ENCODE measurements at regions not wholly inside any gene's neighbourhood (a gene's known extent, or its start where the extent isn't known, plus 50 kb on each side); places are given as distances from the start of the nearest gene placed in this dataset.
"Not testable (repeated sequence)": the region's sequence is repeated elsewhere in the genome, so short reads cannot be mapped to it uniquely, and the experiment has no call there.

- no peak for DNase-seq (ENCODE audit: low spot score)
- in situ Hi-C loops (cut with HindIII; ENCODE audit: low sequenced_read_pairs): no loop called here
Observed at GRCh38 chr22:22125028-22125578, 119.5 kb upstream of the VPREB1 start.

DNA sequence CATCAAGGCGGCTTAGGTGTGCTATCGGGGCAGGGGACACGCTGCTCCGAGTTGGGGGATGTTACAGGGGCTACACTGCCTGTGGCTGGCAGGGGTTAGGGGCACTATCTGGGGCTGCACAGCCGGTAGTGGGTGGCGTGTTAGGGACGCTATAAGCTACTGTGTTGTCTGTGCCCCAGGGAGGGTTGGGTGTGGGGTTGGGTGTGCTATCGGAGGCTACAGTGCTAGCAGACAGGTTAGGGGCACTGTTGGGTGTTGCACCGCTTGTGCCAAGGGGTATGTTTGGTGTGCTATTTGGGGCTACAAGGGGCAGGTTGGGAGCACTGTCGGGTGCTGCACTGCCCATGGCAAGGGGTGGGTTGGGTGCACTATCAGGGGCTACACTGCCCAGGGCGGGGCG is 120.2 kb upstream of the VPREB1 start:
- in situ Hi-C loops (cut with HindIII; ENCODE audit: low sequenced_read_pairs): no loop called here
- no peak for DNase-seq (ENCODE audit: low spot score)

DNA sequence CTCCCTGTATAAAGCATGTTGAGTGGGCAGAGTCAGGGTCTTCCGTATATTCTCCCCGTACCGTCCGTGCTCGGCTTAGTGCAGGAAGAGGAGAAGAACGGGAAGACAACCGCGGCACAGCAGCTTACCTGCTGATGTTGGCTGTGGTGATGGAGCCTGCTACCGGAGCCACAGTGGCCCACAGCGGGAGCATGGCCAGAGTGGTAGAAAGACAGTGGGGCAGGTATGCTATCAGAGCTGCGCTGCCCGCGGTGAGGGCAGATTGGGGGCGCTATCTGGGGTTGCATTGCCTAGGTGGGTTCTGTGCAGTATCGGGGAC is 120.7 kb upstream of the VPREB1 start:
- in situ Hi-C loops (cut with HindIII; ENCODE audit: low sequenced_read_pairs): no loop called here
- no peak for DNase-seq (ENCODE audit: low spot score)

- in situ Hi-C loops (cut with HindIII; ENCODE audit: low sequenced_read_pairs): no loop called here
- DNase-seq (ENCODE audit: low spot score): no peak
Observed at GRCh38 chr22:22123118-22123959, 121.2 kb upstream of the VPREB1 start.

DNA sequence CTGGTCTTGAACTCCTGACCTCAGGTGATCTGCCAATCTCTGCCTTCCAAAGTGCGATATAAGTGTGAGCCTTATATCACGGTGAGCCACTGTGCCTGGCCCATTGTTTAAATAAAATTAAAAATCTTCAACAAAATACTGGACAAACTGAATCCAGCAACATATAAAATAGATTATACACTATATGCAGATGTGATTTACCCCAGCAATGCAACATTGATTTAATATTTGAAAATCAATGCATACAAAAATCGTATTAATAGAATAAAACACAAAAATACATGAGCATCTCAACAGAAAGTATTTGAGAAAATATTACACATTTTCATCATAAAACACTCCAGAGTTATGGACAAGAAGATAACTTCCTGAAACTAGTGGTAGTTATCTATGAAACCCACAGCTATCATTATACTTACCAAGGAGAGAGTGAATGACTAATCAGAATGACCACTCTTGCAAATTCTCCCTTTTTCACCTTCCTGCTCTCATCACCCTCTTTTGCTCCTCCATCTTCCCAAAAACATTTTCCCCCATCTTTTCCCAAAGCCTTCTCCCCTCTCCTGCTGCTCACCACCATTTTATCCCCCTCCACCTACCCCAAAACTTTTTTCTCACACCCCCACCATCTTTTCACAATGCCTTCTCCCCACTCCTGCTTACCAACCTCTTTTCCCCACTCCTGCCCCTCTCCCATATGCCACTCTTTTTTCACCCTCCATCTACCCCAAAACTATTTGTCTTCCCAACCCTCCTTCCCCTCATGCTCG is 122.1 kb upstream of the VPREB1 start:
- in situ Hi-C loops (cut with HindIII; ENCODE audit: low sequenced_read_pairs): no loop called here

GRCh38 chr22:22121445-22121844 is 123.1 kb upstream of the VPREB1 start:
- no peak for DNase-seq (ENCODE audit: low spot score)
- in situ Hi-C loops (cut with HindIII; ENCODE audit: low sequenced_read_pairs): no loop called here

More for the DNA sequence above, 122.1 kb upstream of the VPREB1 start:
- DNase-seq (ENCODE audit: low spot score): no peak

- DNase-seq (ENCODE audit: low spot score): no peak
- in situ Hi-C loops (cut with HindIII; ENCODE audit: low sequenced_read_pairs): no loop called here
Observed at GRCh38 chr22:22120160-22120559, 124.4 kb upstream of the VPREB1 start.

DNA sequence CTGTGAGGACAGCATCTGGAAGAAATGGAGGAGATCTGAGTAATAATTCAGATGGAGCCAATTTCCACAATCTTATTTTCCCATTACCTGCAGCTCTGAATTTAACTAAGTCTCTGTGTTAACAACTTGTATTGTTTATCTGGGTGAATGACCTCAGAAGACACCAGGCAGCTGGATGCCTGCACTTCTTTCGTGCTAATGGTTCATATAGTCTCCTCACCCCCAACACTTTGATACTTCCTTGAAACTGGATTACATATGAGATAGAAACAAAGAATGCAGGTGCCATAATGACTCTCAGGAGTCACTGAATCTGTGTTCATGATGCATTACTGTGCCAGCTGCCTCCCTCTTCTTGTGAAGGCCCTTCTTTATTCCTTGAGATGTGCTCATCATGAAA is 125.6 kb upstream of the VPREB1 start:
- DNase-seq (ENCODE audit: low spot score): no peak
- in situ Hi-C loops (cut with HindIII; ENCODE audit: low sequenced_read_pairs): no loop called here

GRCh38 chr22:22117864-22118544 is 126.6 kb upstream of the VPREB1 start:
- in situ Hi-C loops (cut with HindIII; ENCODE audit: low sequenced_read_pairs): not testable (repeated sequence)

DNA sequence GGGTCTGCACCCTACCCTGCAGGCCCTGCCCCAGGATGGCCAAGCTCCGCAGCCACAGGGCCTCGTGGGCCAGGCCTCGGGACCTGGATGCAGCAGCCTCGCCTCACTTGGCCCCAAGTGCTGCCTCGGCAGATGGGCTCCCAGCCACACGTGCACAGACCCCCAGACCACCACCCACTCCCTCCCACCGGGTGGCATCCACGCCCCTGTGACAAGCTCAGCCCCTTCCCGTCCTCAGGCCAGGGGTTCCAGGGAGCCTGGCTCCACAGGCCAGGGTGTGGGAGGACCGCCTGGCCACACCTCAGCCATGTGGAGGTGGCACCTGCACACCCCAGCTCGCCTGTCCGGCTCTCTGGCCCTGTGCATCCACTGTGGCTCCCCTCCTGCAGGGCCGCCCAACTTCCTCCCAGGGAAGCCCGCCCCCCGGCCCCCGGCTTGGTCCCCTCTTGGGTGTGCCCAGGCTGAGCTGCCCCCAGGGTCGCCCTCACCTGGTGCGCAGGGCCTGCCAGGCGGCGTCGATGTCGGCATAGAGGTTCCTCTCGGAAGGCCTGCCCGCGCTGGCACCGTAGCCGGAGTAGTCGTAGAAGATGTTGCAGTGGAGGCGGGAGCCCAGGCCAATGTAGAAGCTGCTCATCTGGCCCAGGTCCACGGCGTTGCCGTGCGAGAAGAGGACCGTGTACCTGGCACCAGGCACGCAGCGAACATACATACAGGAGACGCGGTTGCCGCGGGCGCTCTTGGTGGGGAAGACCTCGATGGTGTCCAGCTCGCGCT is 127.4 kb upstream of the VPREB1 start:
- in situ Hi-C loops (cut with HindIII; ENCODE audit: low sequenced_read_pairs); DNase-seq (ENCODE audit: low spot score): not testable (repeated sequence)

More at GRCh38 chr22:22117864-22118544, 126.6 kb upstream of the VPREB1 start:
- not testable (repeated sequence) for DNase-seq (ENCODE audit: low spot score)

GRCh38 chr22:22113701-22114100 is 130.9 kb upstream of the VPREB1 start:
- DNase-seq (ENCODE audit: low spot score): no peak
- in situ Hi-C loops (cut with HindIII; ENCODE audit: low sequenced_read_pairs): no loop called here

GRCh38 chr22:22112533-22113294 is 130.1 kb upstream of the TOP3B start:
- DNase-seq (ENCODE audit: low spot score): no peak
- in situ Hi-C loops (cut with HindIII; ENCODE audit: low sequenced_read_pairs): no loop called here

DNA sequence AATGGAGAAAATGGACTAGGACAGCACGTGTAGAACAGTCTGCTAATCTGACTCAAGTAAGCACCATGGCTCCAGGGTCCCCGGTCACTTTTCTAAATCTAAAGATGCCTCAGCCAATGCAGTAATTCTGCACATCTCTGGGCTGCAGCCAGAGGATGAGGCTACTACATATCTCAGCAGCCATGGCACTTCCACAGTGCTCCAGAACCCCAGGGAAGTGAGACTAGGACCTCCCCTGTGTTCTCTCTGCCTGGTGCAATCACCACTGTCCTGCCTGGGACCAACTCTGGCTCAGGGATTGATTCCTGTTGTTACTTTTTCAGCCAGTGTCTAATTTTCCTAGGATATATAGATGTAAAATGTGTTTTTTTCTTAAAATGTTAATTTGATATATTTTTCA is 129.4 kb upstream of the TOP3B start:
- in situ Hi-C loops (cut with HindIII; ENCODE audit: low sequenced_read_pairs): no loop called here
- DNase-seq (ENCODE audit: low spot score): no peak

DNA sequence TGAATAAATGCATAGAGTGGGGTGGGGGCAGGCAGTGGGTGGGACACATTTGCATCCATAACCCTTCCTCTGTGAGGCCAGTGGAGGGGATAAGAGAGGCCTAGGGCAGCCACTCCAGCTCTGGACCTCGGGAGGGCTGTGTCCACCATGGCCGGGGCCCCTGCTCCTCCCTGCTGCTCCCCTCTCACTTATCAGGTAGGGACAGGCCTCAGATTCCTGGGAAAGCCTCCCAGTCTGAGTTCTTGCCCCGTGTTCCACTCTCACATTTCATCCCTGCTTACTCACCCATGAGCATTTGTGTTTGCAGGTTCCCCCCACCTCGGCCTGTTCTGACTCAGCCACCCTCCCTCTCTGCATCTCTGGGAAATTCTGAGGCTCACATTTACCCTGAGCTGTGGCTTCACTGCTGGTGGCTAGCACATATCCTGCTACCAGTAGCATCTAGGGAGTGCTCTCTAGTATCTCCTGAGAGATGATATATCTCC is 128.7 kb upstream of the TOP3B start:
- in situ Hi-C loops (cut with HindIII; ENCODE audit: low sequenced_read_pairs): no loop called here

GRCh38 chr22:22110548-22111266 is 128.1 kb upstream of the TOP3B start:
- DNase-seq (ENCODE audit: low spot score): peak; percentile 57
- in situ Hi-C loops (cut with HindIII; ENCODE audit: low sequenced_read_pairs): no loop called here

More for the DNA sequence above, 128.7 kb upstream of the TOP3B start:
- DNase-seq (ENCODE audit: low spot score): no peak

DNA sequence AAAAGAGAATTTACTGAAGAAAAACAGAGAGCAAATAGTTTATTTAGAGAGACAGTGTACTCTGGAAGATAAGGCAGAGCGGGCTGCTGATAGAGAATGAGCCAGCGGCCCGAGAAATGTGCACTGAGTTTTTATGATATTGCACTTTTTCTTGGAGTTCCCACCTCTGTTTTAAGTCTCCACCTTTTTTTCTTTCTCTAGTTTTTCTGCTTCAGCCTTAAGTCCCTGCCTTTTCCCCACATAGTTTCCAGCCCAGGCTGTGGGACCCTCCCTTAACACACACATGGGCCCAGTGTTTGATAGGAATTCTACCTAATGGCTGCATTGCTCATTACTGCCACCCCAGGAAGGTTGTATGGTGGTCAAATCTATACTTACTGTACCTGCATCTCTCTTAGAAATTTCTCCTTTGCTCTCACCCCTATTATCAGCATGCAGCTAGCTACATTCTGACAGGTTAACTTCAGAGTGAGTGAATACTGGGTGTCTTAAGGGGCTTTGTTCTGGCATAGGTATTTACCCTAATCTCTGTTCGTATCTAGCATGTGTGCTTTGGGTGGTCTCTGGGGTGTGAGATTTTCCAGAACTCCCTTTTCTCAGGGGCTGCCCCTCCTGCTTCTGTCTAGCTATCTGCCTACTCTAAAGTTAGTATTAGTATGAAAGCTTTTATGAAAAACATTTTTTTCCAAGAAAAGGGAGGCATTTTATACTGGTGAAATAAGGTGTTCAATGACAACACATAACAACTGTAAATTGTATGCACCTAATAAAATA is 127.3 kb upstream of the TOP3B start:
- no peak for DNase-seq (ENCODE audit: low spot score)
- in situ Hi-C loops (cut with HindIII; ENCODE audit: low sequenced_read_pairs): no loop called here

GRCh38 chr22:22106855-22107254 is 124.3 kb upstream of the TOP3B start:
- DNase-seq (ENCODE audit: low spot score): no peak
- in situ Hi-C loops (cut with HindIII; ENCODE audit: low sequenced_read_pairs): no loop called here

Data from G401 (cell line).